HEK293 (cell line): ENCODE measurements at regions not wholly inside any gene's neighbourhood (a gene's known extent, or its start where the extent isn't known, plus 50 kb on each side); places are given as distances from the start of the nearest gene placed in this dataset.

ENCODE experiments used
- CTCF ChIA-PET: fragments of 350-600 bp; formaldehyde crosslinking; extraction: SDS; loops from one replicate; lab custom pipeline; 2021; ENCODE audit warnings: antibody characterized with exemption; lab: Yijun Ruan, JAX
- POLR2A ChIA-PET: fragments of 300-600 bp; formaldehyde crosslinking; extraction: SDS; loops from one replicate; lab custom pipeline; 2020; ENCODE audit warnings: antibody characterized with exemption, inconsistent platforms; lab: Yijun Ruan, JAX
- H3K27ac ChIP-seq: fragments of 200-500 bp; sonication (Bioruptor generic); 2 replicates; pipeline ENCODE4 v1.5.1; 2014; ENCODE audit warnings: low read depth, low read length, control low read depth, inconsistent platforms; ENCODE audit errors: extremely low read depth
- H3K36me3 ChIP-seq, 2 experiments: fragments of 200-500 bp in 1 of 2; sonication (Bioruptor generic) in 1 of 2; 1 replicate in 1 of 2; 2 replicates in 1 of 2; pipeline ENCODE4 v1.5.1; 2014 to 2017; ENCODE audit warnings: inconsistent platforms in 2 of 2, low read length in 2 of 2; ENCODE audit not compliant: control insufficient read depth in 2 of 2, insufficient read depth in 1 of 2
- H3K4me1 ChIP-seq: fragments of 200-500 bp; sonication (Bioruptor generic); 2 replicates; pipeline ENCODE4 v1.5.1; 2014; ENCODE audit warnings: mild to moderate bottlenecking, low read length, inconsistent platforms; ENCODE audit not compliant: control insufficient read depth, insufficient read depth
- H3K4me3 ChIP-seq: 2 replicates; pipeline ENCODE4 v1.5.1; 2011; ENCODE audit warnings: low read depth, mild to moderate bottlenecking, control low read depth, low read length, moderate library complexity
- H3K9me3 ChIP-seq: fragments of 200-500 bp; sonication (Bioruptor generic); 2 replicates; pipeline ENCODE4 v1.5.1; 2014; ENCODE audit warnings: low read depth, low read length, inconsistent platforms; ENCODE audit not compliant: control insufficient read depth, insufficient read depth
- FEZF1 ChIP-seq: fragments of 450-650 bp; formaldehyde crosslinking; IDR thresholded peaks from 2 replicates; pipeline ENCODE4 v1.5.1; 2016; ENCODE audit warnings: missing biosample characterization, missing genetic modification characterization
- IKZF3 ChIP-seq: fragments of 450-650 bp; IDR thresholded peaks from 2 replicates; pipeline ENCODE4 v1.5.0; 2018; ENCODE audit warnings: missing biosample characterization, mild to moderate bottlenecking, missing genetic modification characterization, moderate library complexity
- PRDM4 ChIP-seq: fragments of 450-650 bp; formaldehyde crosslinking; IDR thresholded peaks from 2 replicates; pipeline ENCODE4 v1.5.1; 2017; ENCODE audit warnings: missing biosample characterization, missing genetic modification characterization
- SALL2 ChIP-seq: fragments of 450-650 bp; formaldehyde crosslinking; IDR thresholded peaks from 2 replicates; pipeline ENCODE4 v1.5.0; 2017; ENCODE audit warnings: missing biosample characterization, mild to moderate bottlenecking, missing genetic modification characterization, borderline replicate concordance
- ZNF121 ChIP-seq: fragments of 450-650 bp; formaldehyde crosslinking; IDR thresholded peaks from 2 replicates; pipeline ENCODE4 v1.5.1; 2016; ENCODE audit warnings: missing biosample characterization, missing genetic modification characterization
- ZNF184 ChIP-seq: fragments of 450-650 bp; IDR thresholded peaks from 2 replicates; pipeline ENCODE4 v1.5.1; 2018; ENCODE audit warnings: missing biosample characterization, mild to moderate bottlenecking, missing genetic modification characterization
- ZNF394 ChIP-seq: fragments of 450-650 bp; formaldehyde crosslinking; IDR thresholded peaks from 2 replicates; pipeline ENCODE4 v1.5.1; 2016; ENCODE audit warnings: missing biosample characterization, missing genetic modification characterization, mild to moderate bottlenecking, moderate library complexity, borderline replicate concordance
- ZNF624 ChIP-seq: fragments of 450-650 bp; formaldehyde crosslinking; IDR thresholded peaks from 2 replicates; pipeline ENCODE4 v1.5.1; 2017; ENCODE audit warnings: missing biosample characterization, missing genetic modification characterization
- ZNF707 ChIP-seq: fragments of 450-650 bp; formaldehyde crosslinking; IDR thresholded peaks from 2 replicates; pipeline ENCODE4 v1.5.1; 2016; ENCODE audit warnings: missing biosample characterization, missing genetic modification characterization
- TF ChIP-seq, protein P1 (sequence below): fragments of 450-650 bp; formaldehyde crosslinking; IDR thresholded peaks from 2 replicates; pipeline ENCODE4 v1.5.1; 2016; ENCODE audit warnings: missing biosample characterization, missing genetic modification characterization
- TF ChIP-seq, protein P2 (sequence below): fragments of 450-650 bp; formaldehyde crosslinking; optimal IDR thresholded peaks from 2 replicates; pipeline ENCODE3; 2016; ENCODE audit warnings: missing biosample characterization, mild to moderate bottlenecking, missing genetic modification characterization
- TF ChIP-seq, protein P3 (sequence below): fragments of 450-650 bp; formaldehyde crosslinking; IDR thresholded peaks from 2 replicates; pipeline ENCODE4 v1.5.1; 2016; ENCODE audit warnings: missing biosample characterization, missing genetic modification characterization, low read depth
- TF ChIP-seq, protein P4 (sequence below): fragments of 450-650 bp; formaldehyde crosslinking; IDR thresholded peaks from 2 replicates; pipeline ENCODE4 v1.5.1; 2016; ENCODE audit warnings: missing biosample characterization, missing genetic modification characterization
- TF ChIP-seq, protein P5 (sequence below): sonication (generic); formaldehyde crosslinking; IDR thresholded peaks from 2 replicates; pipeline ENCODE4 v1.8.1; 2022; ENCODE audit warnings: mild to moderate bottlenecking, moderate library complexity, missing genetic modification reagents

GRCh38 chr12:97912943-97913342, 450.3 kb downstream of the RMST start:
- TF ChIP-seq, protein P1, sequence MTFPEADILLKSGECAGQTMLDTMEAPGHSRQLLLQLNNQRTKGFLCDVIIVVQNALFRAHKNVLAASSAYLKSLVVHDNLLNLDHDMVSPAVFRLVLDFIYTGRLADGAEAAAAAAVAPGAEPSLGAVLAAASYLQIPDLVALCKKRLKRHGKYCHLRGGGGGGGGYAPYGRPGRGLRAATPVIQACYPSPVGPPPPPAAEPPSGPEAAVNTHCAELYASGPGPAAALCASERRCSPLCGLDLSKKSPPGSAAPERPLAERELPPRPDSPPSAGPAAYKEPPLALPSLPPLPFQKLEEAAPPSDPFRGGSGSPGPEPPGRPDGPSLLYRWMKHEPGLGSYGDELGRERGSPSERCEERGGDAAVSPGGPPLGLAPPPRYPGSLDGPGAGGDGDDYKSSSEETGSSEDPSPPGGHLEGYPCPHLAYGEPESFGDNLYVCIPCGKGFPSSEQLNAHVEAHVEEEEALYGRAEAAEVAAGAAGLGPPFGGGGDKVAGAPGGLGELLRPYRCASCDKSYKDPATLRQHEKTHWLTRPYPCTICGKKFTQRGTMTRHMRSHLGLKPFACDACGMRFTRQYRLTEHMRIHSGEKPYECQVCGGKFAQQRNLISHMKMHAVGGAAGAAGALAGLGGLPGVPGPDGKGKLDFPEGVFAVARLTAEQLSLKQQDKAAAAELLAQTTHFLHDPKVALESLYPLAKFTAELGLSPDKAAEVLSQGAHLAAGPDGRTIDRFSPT (tag by site-specific recombination): no peak
- TF ChIP-seq ZNF624 (no peak), ZNF707 (tag by site-specific recombination) (no peak), SALL2 (tag by site-specific recombination) (no peak), IKZF3 (tag by site-specific recombination) (no peak), FEZF1 (no peak), ZNF394 (tag by site-specific recombination) (no peak), PRDM4 (no peak), ZNF121 (no peak), ZNF184 (tag by site-specific recombination) (no peak)
- TF ChIP-seq, protein P2, sequence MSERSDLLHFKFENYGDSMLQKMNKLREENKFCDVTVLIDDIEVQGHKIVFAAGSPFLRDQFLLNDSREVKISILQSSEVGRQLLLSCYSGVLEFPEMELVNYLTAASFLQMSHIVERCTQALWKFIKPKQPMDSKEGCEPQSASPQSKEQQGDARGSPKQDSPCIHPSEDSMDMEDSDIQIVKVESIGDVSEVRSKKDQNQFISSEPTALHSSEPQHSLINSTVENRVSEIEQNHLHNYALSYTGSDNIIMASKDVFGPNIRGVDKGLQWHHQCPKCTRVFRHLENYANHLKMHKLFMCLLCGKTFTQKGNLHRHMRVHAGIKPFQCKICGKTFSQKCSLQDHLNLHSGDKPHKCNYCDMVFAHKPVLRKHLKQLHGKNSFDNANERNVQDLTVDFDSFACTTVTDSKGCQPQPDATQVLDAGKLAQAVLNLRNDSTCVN: no peak
- TF ChIP-seq, protein P3, sequence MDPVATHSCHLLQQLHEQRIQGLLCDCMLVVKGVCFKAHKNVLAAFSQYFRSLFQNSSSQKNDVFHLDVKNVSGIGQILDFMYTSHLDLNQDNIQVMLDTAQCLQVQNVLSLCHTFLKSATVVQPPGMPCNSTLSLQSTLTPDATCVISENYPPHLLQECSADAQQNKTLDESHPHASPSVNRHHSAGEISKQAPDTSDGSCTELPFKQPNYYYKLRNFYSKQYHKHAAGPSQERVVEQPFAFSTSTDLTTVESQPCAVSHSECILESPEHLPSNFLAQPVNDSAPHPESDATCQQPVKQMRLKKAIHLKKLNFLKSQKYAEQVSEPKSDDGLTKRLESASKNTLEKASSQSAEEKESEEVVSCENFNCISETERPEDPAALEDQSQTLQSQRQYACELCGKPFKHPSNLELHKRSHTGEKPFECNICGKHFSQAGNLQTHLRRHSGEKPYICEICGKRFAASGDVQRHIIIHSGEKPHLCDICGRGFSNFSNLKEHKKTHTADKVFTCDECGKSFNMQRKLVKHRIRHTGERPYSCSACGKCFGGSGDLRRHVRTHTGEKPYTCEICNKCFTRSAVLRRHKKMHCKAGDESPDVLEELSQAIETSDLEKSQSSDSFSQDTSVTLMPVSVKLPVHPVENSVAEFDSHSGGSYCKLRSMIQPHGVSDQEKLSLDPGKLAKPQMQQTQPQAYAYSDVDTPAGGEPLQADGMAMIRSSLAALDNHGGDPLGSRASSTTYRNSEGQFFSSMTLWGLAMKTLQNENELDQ (tag by site-specific recombination): no peak
- TF ChIP-seq, protein P4, sequence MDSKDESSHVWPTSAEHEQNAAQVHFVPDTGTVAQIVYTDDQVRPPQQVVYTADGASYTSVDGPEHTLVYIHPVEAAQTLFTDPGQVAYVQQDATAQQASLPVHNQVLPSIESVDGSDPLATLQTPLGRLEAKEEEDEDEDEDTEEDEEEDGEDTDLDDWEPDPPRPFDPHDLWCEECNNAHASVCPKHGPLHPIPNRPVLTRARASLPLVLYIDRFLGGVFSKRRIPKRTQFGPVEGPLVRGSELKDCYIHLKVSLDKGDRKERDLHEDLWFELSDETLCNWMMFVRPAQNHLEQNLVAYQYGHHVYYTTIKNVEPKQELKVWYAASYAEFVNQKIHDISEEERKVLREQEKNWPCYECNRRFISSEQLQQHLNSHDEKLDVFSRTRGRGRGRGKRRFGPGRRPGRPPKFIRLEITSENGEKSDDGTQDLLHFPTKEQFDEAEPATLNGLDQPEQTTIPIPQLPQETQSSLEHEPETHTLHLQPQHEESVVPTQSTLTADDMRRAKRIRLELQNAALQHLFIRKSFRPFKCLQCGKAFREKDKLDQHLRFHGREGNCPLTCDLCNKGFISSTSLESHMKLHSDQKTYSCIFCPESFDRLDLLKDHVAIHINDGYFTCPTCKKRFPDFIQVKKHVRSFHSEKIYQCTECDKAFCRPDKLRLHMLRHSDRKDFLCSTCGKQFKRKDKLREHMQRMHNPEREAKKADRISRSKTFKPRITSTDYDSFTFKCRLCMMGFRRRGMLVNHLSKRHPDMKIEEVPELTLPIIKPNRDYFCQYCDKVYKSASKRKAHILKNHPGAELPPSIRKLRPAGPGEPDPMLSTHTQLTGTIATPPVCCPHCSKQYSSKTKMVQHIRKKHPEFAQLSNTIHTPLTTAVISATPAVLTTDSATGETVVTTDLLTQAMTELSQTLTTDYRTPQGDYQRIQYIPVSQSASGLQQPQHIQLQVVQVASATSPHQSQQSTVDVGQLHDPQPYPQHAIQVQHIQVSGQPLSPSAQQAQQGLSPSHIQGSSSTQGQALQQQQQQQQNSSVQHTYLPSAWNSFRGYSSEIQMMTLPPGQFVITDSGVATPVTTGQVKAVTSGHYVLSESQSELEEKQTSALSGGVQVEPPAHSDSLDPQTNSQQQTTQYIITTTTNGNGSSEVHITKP (tag by site-specific recombination): no peak
- TF ChIP-seq, protein P5, sequence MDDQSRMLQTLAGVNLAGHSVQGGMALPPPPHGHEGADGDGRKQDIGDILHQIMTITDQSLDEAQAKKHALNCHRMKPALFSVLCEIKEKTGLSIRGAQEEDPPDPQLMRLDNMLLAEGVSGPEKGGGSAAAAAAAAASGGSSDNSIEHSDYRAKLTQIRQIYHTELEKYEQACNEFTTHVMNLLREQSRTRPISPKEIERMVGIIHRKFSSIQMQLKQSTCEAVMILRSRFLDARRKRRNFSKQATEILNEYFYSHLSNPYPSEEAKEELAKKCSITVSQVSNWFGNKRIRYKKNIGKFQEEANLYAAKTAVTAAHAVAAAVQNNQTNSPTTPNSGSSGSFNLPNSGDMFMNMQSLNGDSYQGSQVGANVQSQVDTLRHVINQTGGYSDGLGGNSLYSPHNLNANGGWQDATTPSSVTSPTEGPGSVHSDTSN (CRISPR knock-in tag): no peak
- TF ChIP-seq, all 188 proteins: peak for 0
- Histone ChIP-seq H3K36me3 (no peaks in the 10 kb centered on the region), H3K27ac (no peak overlapping the region), H3K9me3 (no peaks in the 10 kb centered on the region), H3K4me3 (no peak overlapping the region), H3K4me1 (no peaks in the 10 kb centered on the region)
- ChIA-PET CTCF (no interaction called here), POLR2A (no interaction called here)
